ENCODE measurements at regions not wholly inside any gene's neighbourhood (a gene's known extent, or its start where the extent isn't known, plus 50 kb on each side); places are given as distances from the start of the nearest gene placed in this dataset.
"Not testable (repeated sequence)": the region's sequence is repeated elsewhere in the genome, so short reads cannot be mapped to it uniquely, and the experiment has no call there.

DNA sequence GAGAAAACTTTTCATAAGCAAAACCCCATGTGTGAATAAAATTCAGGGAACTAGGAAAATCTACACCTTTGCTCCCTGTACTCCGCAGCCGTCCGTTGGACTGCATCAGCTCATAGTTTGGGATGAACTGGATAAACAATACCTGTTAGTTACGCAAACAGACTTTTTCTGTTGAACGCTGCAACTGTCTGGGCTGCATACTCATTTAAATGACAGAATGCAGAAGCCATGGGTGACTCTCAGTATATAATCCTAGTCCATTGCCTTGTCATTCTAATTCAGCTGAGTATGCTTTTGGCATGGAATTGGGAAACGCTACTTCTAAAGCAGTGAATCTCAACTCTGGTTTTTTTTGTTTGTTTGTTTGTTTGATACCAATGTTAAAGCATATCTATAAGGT is 151.6 kb downstream of the SLITRK1 start:
- no peak for DNase-seq (ENCODE audit: low read depth)

GRCh38 chr13:83722443-83722842 is 159.8 kb downstream of the SLITRK1 start:
- no peak for DNase-seq (ENCODE audit: low read depth)

GRCh38 chr13:83716121-83716520 is 166.2 kb downstream of the SLITRK1 start:
- DNase-seq (ENCODE audit: low read depth), result no peak

DNA sequence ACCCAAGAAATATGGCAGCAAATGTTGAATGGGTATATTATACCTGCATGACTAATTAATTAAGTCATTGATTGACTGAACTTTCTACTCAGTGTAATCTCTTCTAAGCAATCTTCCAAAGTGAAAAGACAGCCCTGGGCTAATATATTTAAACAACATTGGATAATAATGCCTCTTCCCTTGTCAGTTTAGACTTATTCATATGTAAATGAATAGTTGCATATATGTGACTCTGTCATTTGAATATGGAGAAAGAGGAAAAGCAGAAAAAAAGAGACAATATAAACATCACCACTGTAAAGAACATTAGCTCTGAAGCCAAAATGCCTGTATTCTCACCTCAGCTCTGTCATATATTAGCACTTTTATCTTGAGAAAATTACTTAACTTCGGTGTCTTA is 168.0 kb downstream of the SLITRK1 start:
- DNase-seq (ENCODE audit: low read depth), result no peak

DNA sequence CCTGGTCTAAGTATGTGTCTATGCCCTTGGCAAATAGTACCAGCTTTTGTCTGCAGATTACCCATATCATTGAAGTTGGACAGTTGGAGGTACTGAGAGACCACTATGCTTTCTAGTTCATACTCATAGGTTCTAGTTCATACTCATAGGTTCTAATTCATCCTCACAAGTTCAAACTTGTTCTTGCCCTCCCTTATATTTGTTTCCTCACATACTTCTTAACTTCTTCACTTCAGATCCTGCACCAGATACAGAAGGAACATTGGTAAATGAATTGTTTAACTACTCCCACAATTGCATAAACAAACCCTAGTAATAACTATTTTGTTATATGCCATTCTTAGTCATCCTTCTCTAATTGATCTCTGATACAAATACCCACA is 172.2 kb downstream of the SLITRK1 start:
- DNase-seq (ENCODE audit: low read depth), result no peak

- DNase-seq (ENCODE audit: low read depth), result no peak
Measured at GRCh38 chr13:83709426-83710132, 172.7 kb downstream of the SLITRK1 start.

- DNase-seq (ENCODE audit: low read depth), result no peak
Measured at GRCh38 chr13:83702021-83702420, 180.3 kb downstream of the SLITRK1 start.

- no peak for DNase-seq (ENCODE audit: low read depth)
Measured at GRCh38 chr13:83692800-83693199, 189.5 kb downstream of the SLITRK1 start.

GRCh38 chr13:83691966-83692365 is 190.3 kb downstream of the SLITRK1 start:
- DNase-seq (ENCODE audit: low read depth), result no peak

DNA sequence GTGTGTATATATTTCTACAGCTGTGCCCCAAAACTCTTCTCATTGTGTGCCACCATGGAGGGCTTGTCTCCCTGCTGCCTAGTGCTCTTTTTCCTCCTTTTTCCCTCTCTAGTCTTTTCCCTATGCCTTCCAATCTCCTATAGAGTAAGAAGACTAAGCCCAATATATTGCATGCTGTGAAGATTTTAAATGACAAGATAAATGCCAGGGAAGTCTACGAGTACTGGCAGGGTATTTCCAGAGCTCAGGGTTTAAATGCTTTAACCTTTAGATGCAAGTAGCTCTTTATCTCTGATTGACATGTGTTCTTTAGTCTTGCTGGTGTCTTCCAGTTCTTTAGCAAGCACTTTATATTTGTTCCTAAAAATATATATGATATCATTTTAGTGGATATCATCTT is 200.7 kb downstream of the SLITRK1 start:
- no peak for DNase-seq (ENCODE audit: low read depth)

DNA sequence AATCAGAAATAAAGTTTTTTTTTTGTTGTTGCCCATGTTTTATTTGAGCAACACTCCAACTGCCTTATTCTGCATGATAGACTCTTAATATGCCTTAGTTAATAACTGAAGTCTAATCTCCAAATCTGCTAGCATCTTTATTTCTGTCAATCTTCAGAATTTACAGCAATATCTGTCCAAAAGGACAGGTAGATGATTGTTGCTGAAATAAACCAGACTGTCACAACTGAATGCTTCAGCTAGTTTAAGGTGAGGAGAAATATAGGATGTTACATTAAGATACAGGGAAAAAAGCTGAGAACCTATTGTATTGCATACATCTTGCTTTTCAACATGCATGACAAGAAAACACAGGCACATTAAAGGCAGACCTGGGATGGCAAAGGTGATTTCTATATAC is 204.3 kb downstream of the SLITRK1 start:
- no peak for DNase-seq (ENCODE audit: low read depth)

GRCh38 chr13:83672612-83673011 is 209.7 kb downstream of the SLITRK1 start:
- DNase-seq (ENCODE audit: low read depth), result no peak

GRCh38 chr13:83667606-83668005 is 214.7 kb downstream of the SLITRK1 start:
- DNase-seq (ENCODE audit: low read depth), result no peak

DNA sequence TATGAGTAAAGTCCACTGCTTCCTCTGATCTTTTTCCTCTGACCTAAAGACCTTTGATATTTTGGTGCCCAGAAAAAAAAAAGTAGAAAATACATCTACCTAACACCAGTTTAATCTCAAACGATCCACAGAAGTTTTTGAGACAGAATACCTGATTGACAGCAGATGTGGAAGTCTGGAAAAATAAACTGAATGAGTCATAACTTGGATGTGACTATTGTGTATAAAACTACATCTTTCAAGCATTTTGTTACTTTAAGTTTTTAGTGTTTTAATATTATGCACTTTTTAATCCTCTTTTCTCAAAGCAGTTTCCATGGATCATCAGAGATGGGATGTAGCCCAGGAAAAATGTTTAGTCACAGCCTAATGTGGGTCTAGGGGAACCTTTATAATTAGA is 216.1 kb downstream of the SLITRK1 start:
- peak; percentile 30 for DNase-seq (ENCODE audit: low read depth)

- DNase-seq (ENCODE audit: low read depth), result no peak
Measured at GRCh38 chr13:83657281-83657680, 225.0 kb downstream of the SLITRK1 start.

DNA sequence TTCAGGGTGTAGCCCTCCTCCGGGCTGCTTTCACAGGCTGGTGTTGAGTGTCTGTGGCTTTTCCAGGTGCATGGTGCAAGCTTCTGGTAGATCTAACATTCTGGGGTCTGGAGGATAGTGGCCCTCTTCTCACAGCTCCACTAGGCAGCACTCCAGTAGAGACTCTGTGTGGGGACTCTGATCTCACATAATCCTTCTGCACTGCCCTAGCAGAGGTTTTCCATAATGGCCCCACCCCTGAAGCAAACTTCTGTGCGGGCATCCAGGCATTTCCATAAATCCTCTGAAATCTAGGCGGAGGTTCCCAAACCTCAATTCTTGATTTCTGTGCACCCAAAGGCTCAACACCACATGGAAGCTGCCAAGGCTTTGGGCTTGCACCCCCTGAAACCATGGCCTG is 239.7 kb downstream of the SLITRK1 start:
- not testable (repeated sequence) for DNase-seq (ENCODE audit: low read depth)

DNA sequence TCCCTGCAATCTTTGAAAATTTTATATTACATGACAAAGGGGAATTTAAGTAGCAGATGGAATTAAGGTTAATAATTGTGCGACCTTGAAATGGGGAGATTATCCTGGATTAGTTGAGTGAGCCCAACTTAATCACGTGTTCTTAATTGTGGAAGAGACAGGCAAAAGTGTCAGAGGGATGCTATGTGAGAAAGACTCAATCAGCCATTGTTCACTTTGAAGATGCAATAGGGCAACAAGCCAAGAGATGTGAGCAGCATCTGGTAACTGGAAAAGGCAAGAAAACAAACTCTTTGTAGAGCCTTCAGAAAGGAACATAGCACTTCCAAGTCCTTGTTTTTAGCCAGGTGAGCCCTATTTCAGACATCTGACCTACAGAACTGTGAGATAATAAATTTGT is 247.7 kb downstream of the SLITRK1 start:
- no peak for DNase-seq (ENCODE audit: low read depth)

DNA sequence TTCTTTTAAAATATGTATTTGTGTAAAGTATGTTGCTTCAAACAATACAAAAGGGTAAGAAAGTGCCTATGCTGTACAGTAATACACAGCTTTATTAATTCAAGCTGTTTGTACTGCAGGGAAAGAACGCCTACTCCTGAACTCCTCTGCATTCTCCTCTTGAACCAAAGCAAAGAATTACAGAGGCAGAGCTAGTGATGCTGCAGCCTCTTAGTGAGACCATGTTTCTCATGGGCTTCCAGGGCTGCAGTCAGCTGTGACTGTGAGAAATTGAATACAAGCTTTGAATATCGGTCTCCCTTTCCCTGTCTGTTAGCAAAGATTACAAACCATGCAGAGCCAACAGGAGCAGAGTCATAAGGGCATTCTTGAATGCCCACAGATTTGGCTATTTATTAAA is 248.5 kb downstream of the SLITRK1 start:
- DNase-seq (ENCODE audit: low read depth), result no peak

- no peak for DNase-seq (ENCODE audit: low read depth)
Measured at GRCh38 chr13:83622422-83622784, 259.9 kb downstream of the SLITRK1 start.

DNA sequence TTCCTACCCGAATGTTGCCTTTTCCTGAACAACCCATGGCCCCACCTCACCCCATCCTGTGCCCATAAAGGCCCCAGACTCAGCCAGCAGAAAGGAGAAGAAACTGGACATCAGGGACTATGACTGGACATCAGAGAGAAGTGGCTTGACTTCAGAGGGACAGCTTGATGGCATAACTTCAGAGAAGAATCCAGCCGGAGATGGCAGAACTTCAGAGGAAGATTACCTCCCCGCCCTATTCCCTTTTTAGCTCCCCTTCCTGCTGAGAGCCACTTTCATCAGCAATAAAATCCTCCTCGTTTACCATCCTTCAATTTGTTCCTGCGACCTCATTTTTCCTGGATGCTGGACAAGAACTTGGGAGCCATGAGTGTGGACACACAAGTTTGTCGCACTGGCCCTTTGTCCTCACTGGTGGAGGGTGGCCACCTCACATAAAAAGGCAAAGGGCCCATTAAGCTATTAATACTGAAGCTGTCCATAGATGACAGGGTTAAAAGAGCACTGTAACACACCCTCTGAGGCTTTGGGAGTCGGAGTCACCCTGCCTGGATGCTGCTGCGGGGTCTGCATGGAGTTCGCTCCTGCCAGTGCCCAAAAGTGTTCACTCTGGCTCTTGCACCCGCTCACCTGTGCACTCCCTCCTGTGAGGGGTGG is 260.4 kb downstream of the SLITRK1 start:
- DNase-seq (ENCODE audit: low read depth), result no peak

- peak; percentile 17 for DNase-seq (ENCODE audit: low read depth)
Measured at GRCh38 chr13:83620530-83621220, 261.6 kb downstream of the SLITRK1 start.

DNA sequence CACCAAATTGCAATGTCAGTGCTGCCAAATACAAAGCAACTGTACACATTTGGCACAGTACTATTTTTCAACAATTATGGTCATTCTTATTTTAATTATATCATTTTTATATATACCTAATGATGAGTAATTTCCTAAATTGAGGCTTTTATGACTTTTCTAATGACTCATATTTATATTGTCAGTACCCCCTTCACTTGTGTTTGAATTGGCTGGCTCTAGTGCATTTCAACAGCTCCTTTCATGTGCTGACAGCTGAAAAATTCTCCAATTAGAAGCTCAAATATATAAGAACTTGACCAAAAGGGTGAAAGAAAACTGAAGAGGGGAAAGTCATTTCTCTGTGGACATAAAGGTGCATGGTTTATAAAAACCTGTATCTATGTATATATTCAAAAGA is 263.3 kb downstream of the SLITRK1 start:
- no peak for DNase-seq (ENCODE audit: low read depth)

- no peak for DNase-seq (ENCODE audit: low read depth)
Measured at GRCh38 chr13:83613524-83613923, 268.8 kb downstream of the SLITRK1 start.
